ENCODE measurements at regions not wholly inside any gene's neighbourhood (a gene's known extent, or its start where the extent isn't known, plus 50 kb on each side); places are given as distances from the start of the nearest gene placed in this dataset.

DNA sequence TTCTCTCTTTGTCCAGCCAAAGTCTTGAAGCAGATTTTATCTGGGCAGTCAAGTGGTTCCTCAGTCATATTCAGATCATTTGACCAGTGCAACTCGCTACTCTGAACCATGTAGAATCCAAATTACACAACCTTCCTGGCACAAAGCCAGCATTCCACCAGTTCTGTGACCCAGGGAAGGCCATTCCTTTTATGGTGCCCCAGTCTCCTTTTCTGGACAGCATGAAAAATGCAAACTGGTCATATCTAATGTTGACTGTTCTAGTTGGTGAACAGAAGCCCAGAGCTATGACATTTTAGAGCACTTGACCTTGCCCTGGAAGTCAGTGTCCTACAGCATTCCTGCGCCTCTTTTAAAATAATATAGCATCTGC lies 364.6 kb downstream of the BRINP1 start:
- TF ChIP-seq, protein P1, sequence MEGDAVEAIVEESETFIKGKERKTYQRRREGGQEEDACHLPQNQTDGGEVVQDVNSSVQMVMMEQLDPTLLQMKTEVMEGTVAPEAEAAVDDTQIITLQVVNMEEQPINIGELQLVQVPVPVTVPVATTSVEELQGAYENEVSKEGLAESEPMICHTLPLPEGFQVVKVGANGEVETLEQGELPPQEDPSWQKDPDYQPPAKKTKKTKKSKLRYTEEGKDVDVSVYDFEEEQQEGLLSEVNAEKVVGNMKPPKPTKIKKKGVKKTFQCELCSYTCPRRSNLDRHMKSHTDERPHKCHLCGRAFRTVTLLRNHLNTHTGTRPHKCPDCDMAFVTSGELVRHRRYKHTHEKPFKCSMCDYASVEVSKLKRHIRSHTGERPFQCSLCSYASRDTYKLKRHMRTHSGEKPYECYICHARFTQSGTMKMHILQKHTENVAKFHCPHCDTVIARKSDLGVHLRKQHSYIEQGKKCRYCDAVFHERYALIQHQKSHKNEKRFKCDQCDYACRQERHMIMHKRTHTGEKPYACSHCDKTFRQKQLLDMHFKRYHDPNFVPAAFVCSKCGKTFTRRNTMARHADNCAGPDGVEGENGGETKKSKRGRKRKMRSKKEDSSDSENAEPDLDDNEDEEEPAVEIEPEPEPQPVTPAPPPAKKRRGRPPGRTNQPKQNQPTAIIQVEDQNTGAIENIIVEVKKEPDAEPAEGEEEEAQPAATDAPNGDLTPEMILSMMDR (IDR thresholded peaks at IDR 0.05) = no peak
- no peak for TF ChIP-seq POLR2AphosphoS5 (IDR thresholded peaks at IDR 0.05; ENCODE audit: low read depth, low read length)
- TF ChIP-seq, protein P2, sequence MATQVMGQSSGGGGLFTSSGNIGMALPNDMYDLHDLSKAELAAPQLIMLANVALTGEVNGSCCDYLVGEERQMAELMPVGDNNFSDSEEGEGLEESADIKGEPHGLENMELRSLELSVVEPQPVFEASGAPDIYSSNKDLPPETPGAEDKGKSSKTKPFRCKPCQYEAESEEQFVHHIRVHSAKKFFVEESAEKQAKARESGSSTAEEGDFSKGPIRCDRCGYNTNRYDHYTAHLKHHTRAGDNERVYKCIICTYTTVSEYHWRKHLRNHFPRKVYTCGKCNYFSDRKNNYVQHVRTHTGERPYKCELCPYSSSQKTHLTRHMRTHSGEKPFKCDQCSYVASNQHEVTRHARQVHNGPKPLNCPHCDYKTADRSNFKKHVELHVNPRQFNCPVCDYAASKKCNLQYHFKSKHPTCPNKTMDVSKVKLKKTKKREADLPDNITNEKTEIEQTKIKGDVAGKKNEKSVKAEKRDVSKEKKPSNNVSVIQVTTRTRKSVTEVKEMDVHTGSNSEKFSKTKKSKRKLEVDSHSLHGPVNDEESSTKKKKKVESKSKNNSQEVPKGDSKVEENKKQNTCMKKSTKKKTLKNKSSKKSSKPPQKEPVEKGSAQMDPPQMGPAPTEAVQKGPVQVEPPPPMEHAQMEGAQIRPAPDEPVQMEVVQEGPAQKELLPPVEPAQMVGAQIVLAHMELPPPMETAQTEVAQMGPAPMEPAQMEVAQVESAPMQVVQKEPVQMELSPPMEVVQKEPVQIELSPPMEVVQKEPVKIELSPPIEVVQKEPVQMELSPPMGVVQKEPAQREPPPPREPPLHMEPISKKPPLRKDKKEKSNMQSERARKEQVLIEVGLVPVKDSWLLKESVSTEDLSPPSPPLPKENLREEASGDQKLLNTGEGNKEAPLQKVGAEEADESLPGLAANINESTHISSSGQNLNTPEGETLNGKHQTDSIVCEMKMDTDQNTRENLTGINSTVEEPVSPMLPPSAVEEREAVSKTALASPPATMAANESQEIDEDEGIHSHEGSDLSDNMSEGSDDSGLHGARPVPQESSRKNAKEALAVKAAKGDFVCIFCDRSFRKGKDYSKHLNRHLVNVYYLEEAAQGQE (IDR thresholded peaks at IDR 0.05; ENCODE audit: insufficient read depth in 1 of 2, low read depth in 2 of 2, low read length in 1 of 2) = no peak

Data from Panc1 (cell line).